KOPT-K1 (cell line): ENCODE measurements at regions not wholly inside any gene's neighbourhood (a gene's known extent, or its start where the extent isn't known, plus 50 kb on each side); places are given as distances from the start of the nearest gene placed in this dataset.

Experiments used
- H3K27ac ChIP-seq: fragments of 200-600 bp; sonication (generic); 2 replicates; pipeline ENCODE4 v1.5.1; 2016; ENCODE audit warnings: antibody characterized with exemption, mild to moderate bottlenecking, low read depth, low read length; ENCODE audit not compliant: poor library complexity, severe bottlenecking
- H3K36me3 ChIP-seq: fragments of 200-600 bp; sonication (generic); 2 replicates; pipeline ENCODE4 v1.5.1; 2017; ENCODE audit warnings: antibody characterized with exemption, mild to moderate bottlenecking, low read length, moderate library complexity; ENCODE audit not compliant: insufficient read depth
- H3K9me3 ChIP-seq: fragments of 200-600 bp; sonication (generic); 2 replicates; pipeline ENCODE4 v1.5.1; 2017; ENCODE audit warnings: antibody characterized with exemption, low read length, mild to moderate bottlenecking; ENCODE audit not compliant: insufficient read depth, poor library complexity, severe bottlenecking

- Histone ChIP-seq H3K27ac (no peak overlapping the region), H3K9me3 (no peaks in the 10 kb centered on the region), H3K36me3 (no peaks in the 10 kb centered on the region)
These were observed 304.8 kb upstream of the ATP2B1 start for GRCh38 chr12:90013409-90013808.

- no peaks in the 10 kb centered on the region for H3K9me3 ChIP-seq
These were observed 301.5 kb upstream of the ATP2B1 start for GRCh38 chr12:90010089-90010488.

DNA sequence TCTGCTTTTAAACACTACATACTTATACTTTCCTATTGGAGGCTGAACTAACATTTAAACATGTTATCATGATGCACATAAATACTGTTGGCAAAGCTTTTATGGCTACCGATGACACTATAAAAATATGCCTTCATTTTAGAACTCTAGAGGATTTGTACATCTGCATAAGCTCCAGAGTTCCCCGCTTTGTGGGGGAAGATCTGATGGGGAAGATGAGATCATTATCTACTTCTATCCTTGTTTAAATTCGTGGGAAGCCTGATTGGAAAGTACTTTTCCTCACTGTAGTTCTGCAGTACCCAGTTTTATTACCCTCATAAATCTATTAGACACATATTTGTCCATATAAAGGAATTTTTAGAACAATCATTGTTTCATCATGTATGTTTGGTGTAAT, 299.6 kb upstream of the ATP2B1 start:
- Histone ChIP-seq H3K27ac (no peak overlapping the region), H3K9me3 (no peaks in the 10 kb centered on the region), H3K36me3 (no peaks in the 10 kb centered on the region)

More at GRCh38 chr12:90010089-90010488, 301.5 kb upstream of the ATP2B1 start:
- Histone ChIP-seq H3K36me3 (no peaks in the 10 kb centered on the region), H3K27ac (no peak overlapping the region)

GRCh38 chr12:90004319-90005074, 295.9 kb upstream of the ATP2B1 start:
- Histone ChIP-seq H3K9me3 (no peaks in the 10 kb centered on the region), H3K27ac (no peak overlapping the region), H3K36me3 (no peaks in the 10 kb centered on the region)

GRCh38 chr12:90003688-90004087, 295.1 kb upstream of the ATP2B1 start:
- Histone ChIP-seq H3K9me3 (no peaks in the 10 kb centered on the region), H3K36me3 (no peaks in the 10 kb centered on the region), H3K27ac (no peak overlapping the region)

DNA sequence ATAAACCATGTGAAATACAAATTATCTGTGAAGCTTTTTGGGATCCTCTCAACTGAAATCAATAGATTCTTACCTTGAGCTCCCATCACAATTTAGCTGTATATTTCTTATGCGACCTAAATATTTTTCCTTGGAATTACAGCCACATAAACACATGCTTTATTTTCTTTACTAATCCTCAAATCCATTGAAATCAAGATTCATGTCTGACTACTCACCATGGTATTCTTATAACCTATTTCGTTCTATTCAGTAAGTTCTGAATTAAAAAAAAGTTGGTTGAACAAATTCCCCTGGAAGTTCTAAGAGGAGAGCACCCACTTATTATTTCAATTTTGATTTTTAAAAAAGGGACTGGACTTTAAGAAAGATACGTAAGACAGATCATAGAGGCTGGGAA, 292.1 kb upstream of the ATP2B1 start:
- no peak overlapping the region for H3K27ac ChIP-seq
- no peaks in the 10 kb centered on the region for H3K36me3 ChIP-seq
- no peaks in the 10 kb centered on the region for H3K9me3 ChIP-seq

DNA sequence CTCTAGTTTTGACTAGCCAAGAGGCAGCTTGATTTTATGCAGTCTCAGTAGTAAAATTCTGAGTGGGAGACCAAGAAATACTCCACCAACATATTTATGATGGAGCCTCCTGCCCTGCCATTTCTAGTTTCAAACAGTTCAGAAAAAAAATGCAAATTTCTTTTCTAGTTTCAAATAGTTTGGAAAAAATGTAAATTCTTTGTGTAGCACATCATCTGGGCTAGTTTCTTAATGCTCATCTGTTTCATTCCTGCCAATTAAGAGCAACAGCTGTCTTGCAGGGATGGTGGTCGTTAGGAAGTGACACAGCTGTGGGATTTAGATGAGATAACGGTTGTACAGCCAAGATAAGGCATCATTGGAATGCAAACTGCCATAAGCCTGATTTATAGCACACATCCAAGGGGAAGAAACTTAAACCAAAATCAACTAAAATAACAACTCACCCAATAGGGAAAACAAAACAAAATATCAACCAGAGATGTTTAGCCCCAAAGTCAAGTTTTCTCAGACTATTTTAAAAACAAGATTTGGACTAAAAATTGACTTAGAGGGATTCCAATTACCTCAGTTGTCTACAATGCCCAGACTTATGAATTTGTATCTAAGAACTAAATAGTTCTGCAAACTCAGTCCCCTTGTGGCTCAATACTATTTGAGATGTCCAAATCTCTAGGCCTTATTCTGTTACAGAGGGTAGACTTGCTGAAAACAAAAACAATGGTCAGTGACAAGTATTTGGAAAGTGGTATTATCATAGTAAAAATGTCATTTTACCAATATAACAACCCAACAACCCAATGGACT, 291.3 kb upstream of the ATP2B1 start:
- Histone ChIP-seq H3K9me3 (no peaks in the 10 kb centered on the region), H3K27ac (no peak overlapping the region)

DNA sequence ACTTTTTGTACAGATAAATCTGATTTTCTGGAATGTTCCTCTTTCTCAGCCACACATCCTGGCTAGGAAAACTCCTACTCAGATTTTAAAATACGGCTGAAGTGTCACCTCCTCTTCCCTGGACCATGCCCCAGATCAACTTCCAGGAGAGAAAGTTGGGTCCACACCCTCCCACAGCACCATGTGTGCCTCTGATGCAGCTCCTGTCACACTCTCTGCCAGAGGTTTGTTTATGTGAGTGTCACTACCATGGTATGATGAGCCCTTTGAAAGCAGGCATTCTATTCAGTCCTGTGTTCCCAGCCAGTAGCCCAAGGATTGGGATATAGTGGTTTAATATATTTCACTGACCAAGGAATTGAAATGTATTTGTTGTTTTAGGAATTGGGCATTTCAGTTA, 287.2 kb upstream of the ATP2B1 start:
- Histone ChIP-seq H3K36me3 (no peaks in the 10 kb centered on the region), H3K27ac (no peak overlapping the region), H3K9me3 (no peaks in the 10 kb centered on the region)

More for the DNA sequence above, 291.3 kb upstream of the ATP2B1 start:
- no peaks in the 10 kb centered on the region for H3K36me3 ChIP-seq

DNA sequence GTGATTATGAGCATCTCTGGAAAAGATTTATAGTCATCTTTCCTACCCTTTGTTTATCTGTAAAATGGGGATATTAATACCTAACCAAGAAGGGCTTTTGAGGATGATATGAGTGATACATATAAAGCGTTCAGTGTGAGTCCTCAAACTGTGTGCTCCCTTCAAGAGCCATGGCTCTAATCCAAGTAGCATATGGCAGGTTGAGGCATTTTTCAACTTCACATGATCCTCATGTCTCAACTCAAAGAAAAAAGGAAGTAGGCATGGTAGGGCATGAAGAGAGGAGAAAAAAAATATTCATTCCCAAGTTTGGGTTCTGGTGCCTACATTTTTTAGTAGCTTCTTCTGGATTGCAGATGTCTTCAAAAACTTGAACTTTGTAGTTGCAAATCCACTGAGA, 286.3 kb upstream of the ATP2B1 start:
- Histone ChIP-seq H3K36me3 (no peaks in the 10 kb centered on the region), H3K9me3 (no peaks in the 10 kb centered on the region), H3K27ac (no peak overlapping the region)

DNA sequence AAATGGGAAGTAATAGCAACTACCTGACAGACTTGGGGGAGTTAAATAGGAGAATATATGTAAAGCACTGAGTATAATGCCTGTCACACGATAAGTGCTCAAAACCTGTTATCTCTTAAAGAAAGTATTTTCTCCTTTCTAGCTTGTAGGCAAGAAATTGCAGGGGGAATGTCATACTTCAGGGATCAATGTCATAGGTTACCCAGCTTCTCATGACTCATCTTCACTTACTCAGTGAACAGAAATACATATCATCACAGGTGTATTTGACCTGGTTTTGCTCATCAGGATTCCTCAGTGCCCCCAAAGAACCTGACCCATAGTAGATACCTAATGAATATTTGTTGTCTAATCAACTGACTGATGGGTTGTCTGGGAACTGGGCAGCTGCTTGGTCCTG, 285.0 kb upstream of the ATP2B1 start:
- H3K36me3 ChIP-seq, result no peaks in the 10 kb centered on the region
- H3K9me3 ChIP-seq, result no peaks in the 10 kb centered on the region

DNA sequence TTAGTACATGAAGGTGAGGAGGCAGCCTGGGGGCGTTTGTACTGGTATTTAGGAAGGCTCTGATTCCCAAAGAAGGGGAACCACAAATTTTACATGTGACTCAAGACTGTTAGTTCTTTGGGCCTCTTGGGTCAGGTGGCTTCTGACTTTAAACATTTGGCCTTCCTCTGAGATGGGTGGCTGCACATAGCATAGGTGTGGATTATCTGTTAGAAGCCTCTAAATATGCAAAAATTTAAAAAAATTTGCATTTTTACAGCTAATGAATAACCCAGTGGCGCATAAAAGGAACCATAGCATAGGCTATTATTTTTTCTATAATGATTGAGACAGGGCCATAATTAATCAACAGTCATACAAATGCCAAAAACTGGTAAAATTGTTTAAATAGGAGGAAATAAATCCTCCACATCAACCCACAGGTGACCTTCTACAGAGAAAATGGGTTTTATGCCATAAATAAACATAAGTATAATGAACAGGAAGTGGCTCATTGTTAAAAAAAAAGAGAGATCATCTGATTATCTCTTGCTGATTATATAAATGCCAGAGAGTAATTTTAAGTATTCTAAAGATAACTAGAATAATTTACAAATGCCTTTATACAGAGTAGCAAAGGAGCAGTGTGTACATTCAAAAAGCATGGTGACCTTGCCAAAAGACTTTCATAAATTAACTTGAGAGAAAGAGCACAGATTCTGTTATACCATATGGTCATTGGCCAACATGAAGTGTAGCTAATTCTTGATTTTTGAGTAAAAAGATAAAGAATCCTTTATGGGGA, 284.2 kb upstream of the ATP2B1 start:
- no peaks in the 10 kb centered on the region for H3K9me3 ChIP-seq
- H3K27ac ChIP-seq, result no peak overlapping the region
- H3K36me3 ChIP-seq, result no peaks in the 10 kb centered on the region

More for the DNA sequence above, 285.0 kb upstream of the ATP2B1 start:
- H3K27ac ChIP-seq, result no peak overlapping the region

- Histone ChIP-seq H3K9me3 (no peaks in the 10 kb centered on the region), H3K27ac (no peak overlapping the region), H3K36me3 (no peaks in the 10 kb centered on the region)
These were observed 283.4 kb upstream of the ATP2B1 start for GRCh38 chr12:89991807-89992590.

- Histone ChIP-seq H3K9me3 (no peaks in the 10 kb centered on the region), H3K36me3 (no peaks in the 10 kb centered on the region), H3K27ac (no peak overlapping the region)
These were observed 279.7 kb upstream of the ATP2B1 start for GRCh38 chr12:89988188-89988915.

GRCh38 chr12:89985935-89986334, 277.3 kb upstream of the ATP2B1 start:
- Histone ChIP-seq H3K36me3 (no peaks in the 10 kb centered on the region), H3K9me3 (no peaks in the 10 kb centered on the region), H3K27ac (no peak overlapping the region)
